ENCODE measurements at regions not wholly inside any gene's neighbourhood (a gene's known extent, or its start where the extent isn't known, plus 50 kb on each side); places are given as distances from the start of the nearest gene placed in this dataset.

DNA sequence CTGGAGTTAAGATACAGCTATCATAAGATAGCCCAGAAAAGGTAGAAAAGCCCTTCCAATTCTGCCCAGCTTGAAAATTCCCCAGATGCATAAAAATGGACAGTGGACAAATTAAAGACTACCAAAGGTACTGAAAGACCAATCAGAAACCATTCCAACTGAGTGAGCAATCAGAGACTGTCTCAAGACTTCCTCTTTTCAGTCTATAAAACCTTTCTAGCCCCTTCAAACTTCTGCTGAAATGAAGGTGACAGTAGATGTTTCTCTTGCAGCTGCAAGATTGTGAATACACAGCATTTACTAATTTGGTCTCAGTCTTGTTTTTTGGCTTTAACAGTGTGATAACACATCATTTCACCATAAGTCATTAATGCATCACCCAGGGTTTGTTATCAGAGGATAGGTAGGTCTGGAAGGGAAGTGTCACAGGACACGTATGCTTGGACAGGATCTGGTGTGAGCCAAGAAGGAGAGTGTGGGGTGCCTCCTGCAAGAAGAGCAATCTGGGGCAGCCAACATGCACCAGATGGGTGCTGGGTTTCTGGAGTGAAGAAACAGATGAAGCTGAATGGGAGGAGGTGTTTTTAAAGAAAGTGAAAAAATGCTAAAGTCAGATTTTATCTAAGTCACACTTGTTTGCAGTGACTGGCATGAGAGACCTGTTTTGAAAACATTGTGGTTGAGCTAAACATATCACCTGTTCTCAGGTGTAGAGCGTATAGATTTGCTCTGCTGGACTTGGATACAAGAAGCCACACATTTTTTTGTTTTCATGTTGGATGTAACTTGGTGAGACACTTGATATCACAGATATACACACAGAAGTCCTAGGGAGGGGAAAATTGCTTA lies 75.3 kb upstream of the DDX18 start:
- no peak for DNase-seq

DNA sequence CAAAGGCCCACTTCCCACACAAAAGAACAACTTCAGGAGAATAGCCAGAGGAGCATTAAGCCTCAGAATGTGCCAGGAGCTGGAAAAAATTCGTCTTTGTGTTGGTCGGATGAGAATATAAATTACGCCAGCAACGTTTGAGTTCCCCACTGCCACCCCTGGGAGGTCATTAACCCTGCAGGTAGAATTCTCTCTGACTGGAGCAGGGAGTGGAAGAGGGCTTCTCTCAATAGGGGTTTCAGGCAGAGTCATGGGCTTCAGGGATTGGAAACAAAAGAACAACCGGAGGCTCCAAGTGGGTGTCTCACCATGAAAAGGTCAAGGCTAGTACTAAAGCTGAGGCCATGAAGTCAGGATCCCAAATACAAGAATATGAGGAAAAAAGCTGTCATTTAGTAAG lies 69.0 kb upstream of the DDX18 start:
- no peak for DNase-seq

- no peak for DNase-seq
Measured at GRCh38 chr2:117755768-117756167, 58.7 kb upstream of the DDX18 start.

- no peak for DNase-seq
Measured at GRCh38 chr2:117760916-117761315, 53.6 kb upstream of the DDX18 start.

GRCh38 chr2:117762454-117762853 lies 52.0 kb upstream of the DDX18 start:
- DNase-seq, result no peak

DNA sequence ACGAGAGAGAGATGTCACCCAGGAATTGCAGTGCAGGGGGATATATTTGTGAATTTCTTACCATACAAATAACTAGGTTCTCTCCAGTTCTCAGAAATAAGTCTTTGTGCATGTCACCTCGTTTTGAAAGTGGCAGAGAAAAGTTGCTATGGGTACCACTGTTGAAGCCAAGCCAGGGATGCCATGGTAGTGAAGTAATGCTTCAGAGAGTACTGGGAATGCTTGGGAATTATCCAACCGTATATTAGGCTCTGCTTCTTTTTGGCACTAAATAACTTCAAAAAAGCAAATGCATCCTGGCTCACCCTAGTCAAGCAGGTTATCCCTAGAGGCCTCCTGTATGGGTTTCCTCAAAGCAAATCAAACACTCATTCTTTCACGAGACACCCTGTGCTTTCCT lies 50.7 kb upstream of the DDX18 start:
- DNase-seq, result no peak
